HL-60 (cell line): ENCODE measurements at regions not wholly inside any gene's neighbourhood (a gene's known extent, or its start where the extent isn't known, plus 50 kb on each side); places are given as distances from the start of the nearest gene placed in this dataset.

ENCODE experiments used
- GABPA ChIP-seq: IDR thresholded peaks from 2 replicates; pipeline ENCODE4 v1.6.1; 2012; ENCODE audit warnings: low read depth
- REST ChIP-seq: IDR thresholded peaks from 2 replicates; pipeline ENCODE4 v1.6.1; 2012; ENCODE audit warnings: low read depth; ENCODE audit not compliant: insufficient replicate concordance
- TF ChIP-seq, protein P1 (sequence below): IDR thresholded peaks from one replicate; pipeline ENCODE4 v1.5.1; 2011; ENCODE audit warnings: low read length, control low read depth, inconsistent platforms; ENCODE audit not compliant: insufficient read depth

DNA sequence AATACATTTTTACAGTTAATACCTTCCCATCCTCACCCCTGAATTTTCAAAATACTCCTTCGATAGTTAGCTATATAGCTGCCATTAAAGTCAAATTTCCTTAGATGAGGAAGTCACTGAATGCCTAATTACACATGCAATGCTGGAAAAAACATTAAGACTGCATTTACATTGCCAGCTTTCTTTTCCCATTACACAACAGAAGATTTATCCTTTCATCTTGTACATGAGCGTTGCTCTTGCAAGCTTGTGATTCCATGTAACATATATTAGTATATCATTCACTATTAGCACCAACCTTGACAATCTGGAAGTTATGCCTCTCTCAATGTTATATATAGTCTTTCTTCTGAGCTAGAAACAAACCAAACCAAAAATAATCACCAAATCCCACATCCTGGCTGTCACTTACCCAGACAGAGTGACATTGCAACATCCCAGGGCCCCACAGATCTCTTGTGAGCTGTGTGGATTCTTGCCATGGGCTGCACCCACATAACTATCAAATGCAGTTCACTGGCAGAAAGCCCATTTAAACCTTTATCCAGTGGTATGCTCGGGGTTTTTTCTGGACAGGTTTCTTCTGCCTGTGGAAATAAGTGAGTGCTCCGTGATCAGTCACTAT is 79.2 kb upstream of the PAPOLG start:
- TF ChIP-seq GABPA: no peak
- TF ChIP-seq, protein P1, sequence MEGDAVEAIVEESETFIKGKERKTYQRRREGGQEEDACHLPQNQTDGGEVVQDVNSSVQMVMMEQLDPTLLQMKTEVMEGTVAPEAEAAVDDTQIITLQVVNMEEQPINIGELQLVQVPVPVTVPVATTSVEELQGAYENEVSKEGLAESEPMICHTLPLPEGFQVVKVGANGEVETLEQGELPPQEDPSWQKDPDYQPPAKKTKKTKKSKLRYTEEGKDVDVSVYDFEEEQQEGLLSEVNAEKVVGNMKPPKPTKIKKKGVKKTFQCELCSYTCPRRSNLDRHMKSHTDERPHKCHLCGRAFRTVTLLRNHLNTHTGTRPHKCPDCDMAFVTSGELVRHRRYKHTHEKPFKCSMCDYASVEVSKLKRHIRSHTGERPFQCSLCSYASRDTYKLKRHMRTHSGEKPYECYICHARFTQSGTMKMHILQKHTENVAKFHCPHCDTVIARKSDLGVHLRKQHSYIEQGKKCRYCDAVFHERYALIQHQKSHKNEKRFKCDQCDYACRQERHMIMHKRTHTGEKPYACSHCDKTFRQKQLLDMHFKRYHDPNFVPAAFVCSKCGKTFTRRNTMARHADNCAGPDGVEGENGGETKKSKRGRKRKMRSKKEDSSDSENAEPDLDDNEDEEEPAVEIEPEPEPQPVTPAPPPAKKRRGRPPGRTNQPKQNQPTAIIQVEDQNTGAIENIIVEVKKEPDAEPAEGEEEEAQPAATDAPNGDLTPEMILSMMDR: no peak
- TF ChIP-seq REST: no peak
